ENCODE measurements at regions not wholly inside any gene's neighbourhood (a gene's known extent, or its start where the extent isn't known, plus 50 kb on each side); places are given as distances from the start of the nearest gene placed in this dataset.

DNA sequence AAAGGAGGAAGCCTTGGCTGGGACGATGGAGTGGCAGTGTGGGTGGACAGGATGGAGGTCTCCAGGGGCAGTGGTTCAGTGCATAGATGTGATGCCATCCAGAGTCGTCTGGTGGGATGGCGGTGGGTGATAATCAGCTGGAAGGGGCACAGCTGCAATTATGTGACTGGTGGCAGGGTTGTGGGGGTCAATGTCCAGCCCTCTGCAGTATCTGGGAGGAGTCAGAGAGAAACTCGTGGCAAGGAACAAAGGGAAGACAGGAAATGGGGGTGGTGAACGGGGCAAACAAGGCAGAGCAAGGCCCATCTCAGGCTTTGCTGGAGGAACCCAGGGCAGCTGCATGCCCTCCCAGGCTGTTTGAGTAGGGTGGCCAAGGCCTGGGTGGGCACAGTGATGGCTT, 118.3 kb upstream of the USP24 start:
- DNase-seq = no peak

- no peak for DNase-seq
Measured at GRCh38 chr1:55331351-55331750, 116.2 kb upstream of the USP24 start.

- DNase-seq = no peak
Measured at GRCh38 chr1:55329808-55330432, 114.8 kb upstream of the USP24 start.

- no peak for DNase-seq
Measured at GRCh38 chr1:55329091-55329490, 113.9 kb upstream of the USP24 start.

- DNase-seq = no peak
Measured at GRCh38 chr1:55326496-55327243, 111.5 kb upstream of the USP24 start.

DNA sequence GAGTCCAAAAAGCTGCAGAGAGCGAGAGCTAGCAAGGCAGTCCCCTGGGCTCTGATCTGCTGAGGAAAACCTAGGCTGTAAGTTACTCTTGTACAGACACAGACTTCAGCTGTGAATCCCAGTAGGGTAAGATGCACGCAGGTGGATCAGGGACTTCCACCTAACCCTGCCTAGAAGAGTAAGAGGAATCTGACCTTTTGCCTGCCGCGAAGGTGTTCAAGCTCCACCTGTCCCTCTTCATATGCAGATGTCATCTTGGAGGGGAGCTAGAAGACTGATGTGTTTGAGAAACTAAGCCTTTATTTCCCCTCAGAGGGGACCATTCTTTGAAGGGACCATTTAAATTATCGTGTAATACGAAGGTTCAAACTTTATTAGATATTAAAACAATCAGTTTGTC, 108.6 kb upstream of the USP24 start:
- no peak for DNase-seq

GRCh38 chr1:55322842-55323241, 107.7 kb upstream of the USP24 start:
- no peak for DNase-seq

DNA sequence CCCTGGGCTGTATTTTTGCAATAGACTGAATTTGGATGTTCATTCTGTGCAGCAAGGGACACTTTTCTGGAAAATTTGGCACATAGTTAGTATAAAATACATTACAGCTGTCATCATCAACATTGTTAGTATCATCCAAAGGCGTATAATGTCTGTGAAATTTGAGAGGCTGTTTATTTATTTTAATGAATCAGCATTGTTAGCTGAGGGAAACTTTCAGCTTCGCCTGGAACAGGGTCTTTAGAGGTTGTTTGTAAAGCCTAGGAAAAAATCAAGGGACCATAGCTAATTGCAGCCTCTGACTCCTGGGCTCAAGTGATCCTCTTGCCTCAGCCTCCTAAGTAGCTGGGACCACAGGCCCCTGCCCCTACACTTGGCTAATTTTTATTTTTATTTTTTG, 106.8 kb upstream of the USP24 start:
- peak; percentile 54 for DNase-seq

GRCh38 chr1:55320891-55321290, 105.7 kb upstream of the USP24 start:
- peak; percentile 76 for DNase-seq

GRCh38 chr1:55318116-55318817, 103.1 kb upstream of the USP24 start:
- DNase-seq = peak; percentile 33

- no peak for DNase-seq
Measured at GRCh38 chr1:55317673-55318072, 102.5 kb upstream of the USP24 start.

GRCh38 chr1:55316947-55317662, 101.9 kb upstream of the USP24 start:
- DNase-seq = no peak

- no peak for DNase-seq
Measured at GRCh38 chr1:55316502-55316901, 101.3 kb upstream of the USP24 start.

DNA sequence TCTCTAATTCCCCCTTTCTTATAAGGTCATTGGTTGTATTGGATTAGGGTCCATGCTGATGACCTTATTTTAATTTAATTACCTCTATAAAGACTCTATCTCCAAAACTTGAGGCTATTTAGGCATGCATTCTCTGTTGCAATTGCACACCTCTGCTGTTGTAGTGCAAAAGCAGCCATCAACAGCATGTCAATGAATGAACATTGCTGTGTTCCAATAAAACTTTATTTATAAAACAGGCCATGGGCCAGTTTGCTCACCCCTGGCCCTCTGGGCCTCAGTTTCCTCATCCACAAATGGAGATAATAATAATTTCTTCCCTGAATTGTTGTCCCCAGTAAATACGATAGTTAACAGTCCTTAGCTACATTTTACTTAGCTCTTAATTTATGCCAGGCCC, 100.4 kb upstream of the USP24 start:
- no peak for DNase-seq

- DNase-seq = no peak
Measured at GRCh38 chr1:55314740-55315139, 99.6 kb upstream of the USP24 start.

- peak; percentile 46 for DNase-seq
Measured at GRCh38 chr1:55313903-55314302, 98.7 kb upstream of the USP24 start.

GRCh38 chr1:55311979-55312378, 96.8 kb upstream of the USP24 start:
- DNase-seq = no peak

- DNase-seq = no peak
Measured at GRCh38 chr1:55311057-55311641, 96.0 kb upstream of the USP24 start.

GRCh38 chr1:55310505-55310971, 95.4 kb upstream of the USP24 start:
- DNase-seq = no peak

GRCh38 chr1:55309786-55310504, 94.8 kb upstream of the USP24 start:
- DNase-seq = peak; percentile 78

GRCh38 chr1:55309053-55309452, 93.9 kb upstream of the USP24 start:
- DNase-seq = no peak

DNA sequence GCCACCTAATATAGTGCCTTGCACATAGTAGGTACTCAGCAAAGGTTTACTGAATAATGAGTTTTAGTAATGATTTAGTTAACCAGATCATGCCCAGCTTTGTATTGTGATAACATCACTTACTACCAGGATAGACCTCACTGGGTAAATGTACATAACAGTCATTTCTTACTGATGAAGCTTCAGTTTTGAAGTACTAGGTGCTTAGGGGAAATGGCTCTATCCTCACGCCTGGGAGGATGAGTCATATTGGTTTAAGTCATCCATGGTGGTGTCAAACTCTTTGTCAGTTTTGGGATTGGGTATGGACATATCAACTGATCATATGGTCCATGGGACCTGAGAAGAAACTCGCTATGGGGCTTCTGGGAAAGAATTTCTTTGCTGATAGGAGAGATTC, 90.6 kb upstream of the USP24 start:
- DNase-seq = no peak

Measured in NCI-H2171 treated with DMSO at 0.1 percent for 48 hours (cell line).